HG02973 (cell line): ENCODE measurements at regions not wholly inside any gene's neighbourhood (a gene's known extent, or its start where the extent isn't known, plus 50 kb on each side); places are given as distances from the start of the nearest gene placed in this dataset.

Experiments
- ATAC-seq: cut with Tn5 transposase; IDR thresholded peaks from one replicate; pipeline ENCODE4 v1.9.1; 2021; ENCODE audit warnings: moderate library complexity; ENCODE audit not compliant: unreplicated experiment

GRCh38 chr1:185373813-185374529 is 56.9 kb upstream of the IVNS1ABP start:
- ATAC-seq, result no peak

- ATAC-seq, result no peak
Observed at GRCh38 chr1:185369786-185370185, 52.7 kb upstream of the IVNS1ABP start.

GRCh38 chr1:185368913-185369491 is 52.0 kb upstream of the IVNS1ABP start:
- no peak for ATAC-seq

GRCh38 chr1:185368313-185368855 is 51.3 kb upstream of the IVNS1ABP start:
- no peak for ATAC-seq

DNA sequence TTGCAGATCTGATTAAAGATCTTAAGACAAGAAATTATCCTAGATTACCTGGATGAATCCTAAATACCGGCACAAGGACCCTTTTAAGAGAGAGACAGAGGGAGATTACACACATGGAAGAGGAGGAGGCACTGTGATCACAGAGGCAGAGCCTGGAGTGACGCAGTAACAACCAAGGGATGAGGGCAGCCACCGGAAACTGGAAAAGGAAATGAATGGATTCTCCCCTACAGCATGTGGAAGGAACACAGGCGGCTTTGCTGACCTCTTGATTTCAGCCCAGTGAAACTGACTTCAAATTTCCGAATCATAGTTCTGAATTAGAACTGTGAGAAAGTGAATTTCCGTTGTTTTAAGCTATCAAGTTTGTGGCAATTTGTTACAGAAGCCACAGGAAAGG is 50.2 kb upstream of the IVNS1ABP start:
- ATAC-seq, result no peak
